Subcutaneous abdominal adipose tissue (tissue), 5 donors: ENCODE measurements at regions not wholly inside any gene's neighbourhood (a gene's known extent, or its start where the extent isn't known, plus 50 kb on each side); places are given as distances from the start of the nearest gene placed in this dataset.

Experiments used
- H3K27ac ChIP-seq: one replicate; pipeline ENCODE4 v1.7.0; 2013; ENCODE audit warnings: low read depth, mild to moderate bottlenecking, inconsistent platforms, low read length, moderate library complexity
- H3K27me3 ChIP-seq, 5 donors: one replicate each; pipeline ENCODE4 v1.7.0; 2013; ENCODE audit warnings: low read length in 5 of 5, inconsistent platforms in 1 of 5; ENCODE audit not compliant: control insufficient read depth in 5 of 5, insufficient read depth in 4 of 5
- H3K36me3 ChIP-seq, 5 donors: one replicate each; pipeline ENCODE4 v1.7.0; 2013; ENCODE audit warnings: low read length in 5 of 5; ENCODE audit not compliant: control insufficient read depth in 5 of 5, insufficient read depth in 5 of 5
- H3K4me1 ChIP-seq, 5 donors: one replicate each; pipeline ENCODE4 v1.7.0; 2013; ENCODE audit warnings: low read length in 5 of 5, mild to moderate bottlenecking in 3 of 5, moderate library complexity in 1 of 5; ENCODE audit not compliant: control insufficient read depth in 5 of 5, insufficient read depth in 5 of 5
- H3K4me3 ChIP-seq, 5 donors: one replicate each; pipeline ENCODE4 v1.7.0; 2013; ENCODE audit warnings: low read length in 5 of 5, low read depth in 1 of 5
- H3K9ac ChIP-seq, 5 donors: one replicate each; pipeline ENCODE4 v1.7.0; 2013; ENCODE audit warnings: low read length in 5 of 5, mild to moderate bottlenecking in 4 of 5, moderate library complexity in 3 of 5
- H3K9me3 ChIP-seq, 5 donors: one replicate each; pipeline ENCODE4 v1.7.0; 2013; ENCODE audit warnings: low read length in 5 of 5; ENCODE audit not compliant: control insufficient read depth in 5 of 5
- donor health status: healthy.
- donor health status: healthy.
- donor health status: healthy.
- donor health status: healthy.
- donor health status: healthy.

DNA sequence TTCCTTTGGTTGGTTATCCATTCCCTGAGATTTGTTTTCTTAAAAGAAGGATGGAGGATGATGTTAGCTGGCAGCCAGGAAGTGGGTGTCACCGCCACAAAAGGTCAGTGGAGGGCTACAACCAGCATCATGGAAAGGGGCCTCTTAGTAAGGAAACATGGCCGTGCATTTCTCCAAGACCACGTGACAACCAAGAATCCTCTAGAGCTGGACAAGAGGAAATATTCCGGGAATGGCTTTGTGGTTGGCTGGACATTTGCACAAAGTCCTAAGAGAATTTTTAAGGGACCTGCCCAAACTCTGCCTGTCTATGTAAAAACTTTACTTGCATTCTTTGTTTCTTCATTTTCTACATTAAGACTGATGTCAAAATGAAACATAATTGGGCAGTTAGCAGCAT is 399.9 kb upstream of the MARCKS start:
- peaks cover 0 to 15% (median 5%) of the 10 kb centered on the region in 5 donors for H3K4me1 ChIP-seq
- H3K36me3 ChIP-seq: no peaks in the 10 kb centered on the region
- H3K27ac ChIP-seq: no peak overlapping the region
- H3K9ac ChIP-seq: no peak overlapping the region
- no peaks in the 10 kb centered on the region for H3K9me3 ChIP-seq
- H3K27me3 ChIP-seq: no peaks in the 10 kb centered on the region
- H3K4me3 ChIP-seq: no peak overlapping the region

DNA sequence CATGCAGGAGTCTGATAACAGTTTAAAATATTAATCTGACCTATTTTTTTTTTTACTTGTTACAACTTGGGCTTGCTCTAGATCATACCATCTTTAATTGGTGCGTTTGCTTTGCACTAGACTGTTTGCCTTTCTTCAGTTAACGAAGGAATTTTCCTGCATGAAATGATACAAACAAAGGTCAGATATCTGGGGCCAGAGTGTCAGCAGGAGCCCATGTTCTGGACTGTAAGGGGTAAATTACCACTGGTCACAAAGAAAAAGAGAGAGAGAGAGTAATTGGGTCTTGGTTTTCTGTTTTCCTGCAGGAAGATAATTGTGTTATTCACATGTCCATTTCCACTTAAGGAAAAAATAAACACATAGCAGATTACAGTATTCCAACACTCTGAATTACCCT is 399.4 kb upstream of the MARCKS start:
- Histone ChIP-seq H3K27me3 (no peaks in the 10 kb centered on the region), H3K36me3 (no peaks in the 10 kb centered on the region), H3K9ac (no peak overlapping the region), H3K4me3 (no peak overlapping the region), H3K4me1 (peaks cover 0 to 15% (median 5%) of the 10 kb centered on the region in 5 donors), H3K9me3 (no peaks in the 10 kb centered on the region), H3K27ac (no peak overlapping the region)

DNA sequence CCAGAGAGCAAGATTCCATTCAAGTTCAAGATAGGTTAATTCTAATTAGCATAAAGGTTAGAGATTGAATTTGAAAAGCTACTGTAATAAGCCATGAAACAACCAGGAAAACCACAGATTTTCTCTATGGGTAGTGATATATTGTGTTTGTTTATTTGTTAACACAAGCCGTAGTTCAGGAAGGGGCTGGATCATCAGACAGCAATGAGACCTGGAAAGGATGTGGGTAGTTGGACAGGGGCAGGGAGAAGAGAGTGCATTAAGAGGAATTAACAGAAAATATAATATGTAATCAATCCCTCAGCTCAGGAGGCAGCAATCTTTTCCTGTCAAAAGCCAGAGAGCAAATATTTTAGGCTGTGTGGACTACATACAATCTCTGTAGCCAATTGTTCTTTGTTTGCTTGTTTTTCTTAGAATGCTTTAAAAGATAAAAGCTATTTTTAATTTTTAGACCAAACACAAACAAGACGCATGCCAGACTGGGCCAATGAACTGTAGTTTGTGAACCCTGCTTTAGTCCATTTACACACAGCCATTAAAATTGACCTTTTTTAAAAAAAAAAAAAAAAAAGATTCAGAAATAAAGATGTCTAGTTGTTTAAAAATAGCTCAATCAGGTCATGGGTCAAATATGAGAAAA is 398.7 kb upstream of the MARCKS start:
- Histone ChIP-seq H3K4me3 (no peak overlapping the region), H3K36me3 (no peaks in the 10 kb centered on the region), H3K27me3 (no peaks in the 10 kb centered on the region), H3K9me3 (no peaks in the 10 kb centered on the region), H3K9ac (no peak overlapping the region), H3K27ac (no peak overlapping the region), H3K4me1 (peaks cover 0 to 15% (median 5%) of the 10 kb centered on the region in 5 donors)

DNA sequence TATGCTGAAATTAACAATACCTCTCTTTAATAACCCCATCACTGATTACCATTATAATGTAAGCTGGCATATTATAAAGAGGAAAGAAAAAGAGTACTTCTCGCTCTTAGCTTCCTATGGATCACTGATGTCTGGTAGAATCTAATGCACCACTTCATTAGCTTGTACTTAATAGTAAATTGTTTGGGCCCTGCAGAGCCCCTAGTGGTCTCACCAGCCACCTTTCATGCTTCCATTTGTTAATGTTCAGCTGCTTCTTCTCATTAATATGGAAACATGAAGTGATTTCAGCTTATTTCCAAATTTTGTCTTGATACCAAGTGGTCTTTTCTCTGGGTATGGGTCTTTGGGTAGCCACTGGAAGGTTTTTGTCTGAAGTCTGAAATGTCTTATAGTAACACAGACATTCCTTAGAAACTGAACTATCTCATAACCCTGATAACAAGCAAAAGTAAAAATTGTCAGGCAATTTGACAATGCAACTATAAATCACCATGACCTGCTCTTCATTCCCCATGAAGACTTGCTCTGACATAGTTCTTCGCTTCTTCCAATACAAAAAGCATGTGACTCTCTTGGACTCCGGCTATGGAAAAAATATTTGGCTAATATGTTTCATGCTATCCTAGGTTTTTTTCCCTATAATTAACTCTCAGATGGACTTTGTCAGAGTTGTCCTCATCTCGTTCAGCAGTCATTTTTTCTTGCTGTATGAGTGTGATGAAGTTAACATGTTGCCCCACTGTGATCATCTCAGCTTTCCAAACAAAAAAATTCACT is 395.8 kb upstream of the MARCKS start:
- H3K27ac ChIP-seq: peak overlapping the region; percentile 27
- no peaks in the 10 kb centered on the region for H3K36me3 ChIP-seq
- H3K4me1 ChIP-seq: peaks cover 0 to 15% (median 5%) of the 10 kb centered on the region in 5 donors
- no peak overlapping the region for H3K4me3 ChIP-seq
- H3K9ac ChIP-seq: no peak overlapping the region
- H3K27me3 ChIP-seq: no peaks in the 10 kb centered on the region
- H3K9me3 ChIP-seq: no peaks in the 10 kb centered on the region

DNA sequence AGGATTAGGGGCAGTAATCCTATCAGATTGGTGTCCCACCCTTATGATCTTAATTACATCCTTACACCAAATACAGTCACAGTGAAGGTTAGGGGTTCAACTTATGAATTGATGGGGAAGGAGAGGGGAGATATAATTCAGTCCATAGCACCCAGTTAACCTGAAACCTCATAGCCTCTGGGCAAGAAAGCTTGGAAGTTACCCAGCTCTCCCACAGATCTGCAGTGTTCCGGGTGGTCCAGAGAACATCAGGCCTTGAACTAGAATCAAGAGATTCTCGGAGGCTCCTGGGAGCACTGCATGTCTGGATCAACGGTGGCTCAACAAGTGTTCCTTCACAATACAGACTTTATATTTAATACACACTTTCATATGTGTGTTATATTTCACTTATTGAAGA is 392.6 kb upstream of the MARCKS start:
- no peaks in the 10 kb centered on the region for H3K36me3 ChIP-seq
- H3K4me1 ChIP-seq: no peaks in the 10 kb centered on the region
- no peaks in the 10 kb centered on the region for H3K27me3 ChIP-seq
- H3K4me3 ChIP-seq: no peak overlapping the region
- no peak overlapping the region for H3K9ac ChIP-seq
- no peak overlapping the region for H3K27ac ChIP-seq
- H3K9me3 ChIP-seq: no peaks in the 10 kb centered on the region

DNA sequence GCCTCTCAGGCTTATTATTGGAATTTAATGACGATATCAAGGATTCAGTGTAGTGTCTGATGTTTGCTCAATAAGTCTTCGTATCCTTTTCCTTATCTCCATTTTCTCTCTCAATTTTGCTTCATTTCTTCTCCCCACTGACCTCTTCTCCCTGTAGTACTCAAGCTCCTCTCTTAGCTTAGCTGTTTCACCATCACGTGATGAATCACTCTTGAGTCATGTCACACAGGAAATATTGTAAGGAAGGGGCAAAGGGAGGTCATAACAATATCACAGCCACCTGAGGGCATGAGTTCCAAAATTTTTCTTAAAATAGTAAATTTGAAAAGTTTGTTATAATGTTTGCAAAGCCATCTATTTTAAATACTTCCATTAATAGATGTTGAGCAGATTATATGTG is 392.2 kb upstream of the MARCKS start:
- H3K9me3 ChIP-seq: no peaks in the 10 kb centered on the region

DNA sequence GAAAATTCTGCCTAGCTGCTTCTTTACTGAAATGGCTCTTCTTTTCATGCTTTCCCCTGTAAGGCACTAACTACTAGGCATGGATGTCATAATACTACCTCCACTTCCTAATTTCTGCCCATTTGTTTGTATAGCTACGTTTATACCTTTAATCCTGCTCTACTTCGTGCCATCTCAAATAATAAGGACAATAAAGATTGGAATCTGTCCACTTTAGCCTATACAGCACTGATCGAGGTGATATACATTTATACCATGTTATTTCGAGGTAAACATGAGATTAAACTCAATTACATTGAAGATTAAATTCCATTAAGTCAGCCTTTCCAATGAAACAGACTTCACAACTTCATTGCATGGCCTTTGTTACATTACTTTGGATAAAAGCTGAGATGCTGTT is 390.6 kb upstream of the MARCKS start:
- Histone ChIP-seq H3K9me3 (no peaks in the 10 kb centered on the region), H3K4me1 (no peaks in the 10 kb centered on the region), H3K4me3 (no peak overlapping the region), H3K9ac (no peak overlapping the region), H3K27ac (no peak overlapping the region), H3K36me3 (no peaks in the 10 kb centered on the region), H3K27me3 (no peaks in the 10 kb centered on the region)

More for the DNA sequence above, 392.2 kb upstream of the MARCKS start:
- Histone ChIP-seq H3K4me1 (no peaks in the 10 kb centered on the region), H3K9ac (no peak overlapping the region), H3K36me3 (no peaks in the 10 kb centered on the region), H3K27me3 (no peaks in the 10 kb centered on the region), H3K4me3 (no peak overlapping the region), H3K27ac (no peak overlapping the region)

DNA sequence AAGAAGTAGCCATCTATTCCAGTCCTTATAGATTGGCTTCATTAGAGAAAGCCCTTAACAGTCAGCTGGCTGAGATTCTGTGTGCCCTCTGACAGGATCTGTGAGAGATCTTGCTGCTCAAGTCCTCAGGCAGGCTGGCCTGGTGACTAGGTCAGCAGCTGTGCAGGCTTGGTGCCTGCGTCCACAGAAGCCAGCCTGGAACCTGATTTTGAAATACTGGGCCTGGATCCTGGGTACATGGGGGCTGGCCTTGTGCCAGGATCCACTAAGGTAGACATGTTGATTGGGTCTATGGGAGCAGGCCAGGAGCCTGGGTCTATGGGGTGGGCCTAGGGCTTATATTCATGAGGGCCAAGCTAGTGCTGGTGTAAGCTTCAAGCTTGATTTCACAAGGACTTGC is 381.8 kb upstream of the MARCKS start:
- Histone ChIP-seq H3K4me3 (no peak overlapping the region), H3K9me3 (no peaks in the 10 kb centered on the region), H3K9ac (no peak overlapping the region), H3K36me3 (no peaks in the 10 kb centered on the region), H3K4me1 (peaks cover 6 to 29% (median 18%) of the 10 kb centered on the region in 5 donors), H3K27me3 (no peaks in the 10 kb centered on the region), H3K27ac (no peak overlapping the region)

DNA sequence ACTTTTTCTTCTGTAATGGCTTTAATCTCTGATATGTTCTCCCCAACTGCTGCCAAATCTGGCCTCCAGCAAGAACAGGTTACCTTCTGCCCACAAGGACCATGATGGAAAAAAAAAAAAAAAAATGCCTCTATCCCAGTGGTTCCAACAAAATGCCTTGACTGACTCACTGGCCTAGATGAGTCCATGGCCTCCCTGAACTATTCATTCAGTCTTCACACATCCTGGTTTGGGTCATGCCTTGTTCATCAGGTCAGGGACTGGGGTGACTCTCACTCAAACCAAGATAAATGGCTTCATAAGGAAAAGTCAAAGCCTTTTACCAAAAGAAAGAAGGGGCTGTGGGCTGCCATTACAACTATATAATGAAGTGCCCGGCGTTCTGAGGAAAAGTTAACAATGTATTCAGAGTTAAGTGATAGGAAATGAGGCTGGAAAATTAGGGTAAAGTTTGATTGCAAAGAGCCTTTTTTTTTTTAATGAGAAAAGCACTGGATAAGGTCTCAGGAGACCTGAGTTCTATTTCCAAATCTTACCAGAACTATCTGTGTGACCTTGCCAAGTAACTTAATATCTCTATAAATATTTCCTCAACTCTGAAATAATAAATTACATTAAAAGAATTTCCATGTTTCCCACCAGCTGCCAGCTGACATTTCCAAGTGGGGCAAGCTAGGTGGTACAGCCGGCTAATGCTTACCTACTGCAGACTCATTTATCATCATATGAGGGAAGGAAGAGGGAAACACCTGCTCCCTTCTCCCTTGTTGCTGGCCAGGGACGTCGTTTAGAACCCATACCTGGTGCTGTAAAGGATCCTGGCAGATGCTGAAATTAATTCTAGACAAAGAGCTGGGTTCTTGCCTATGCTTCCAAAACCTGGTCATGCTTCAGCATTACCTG is 380.0 kb upstream of the MARCKS start:
- H3K9ac ChIP-seq: no peak overlapping the region
- no peak overlapping the region for H3K4me3 ChIP-seq
- peaks cover 6 to 29% (median 18%) of the 10 kb centered on the region in 5 donors for H3K4me1 ChIP-seq
- no peaks in the 10 kb centered on the region for H3K9me3 ChIP-seq
- H3K27me3 ChIP-seq: no peaks in the 10 kb centered on the region
- H3K36me3 ChIP-seq: no peaks in the 10 kb centered on the region
- H3K27ac ChIP-seq: peak overlapping the region; percentile 60

DNA sequence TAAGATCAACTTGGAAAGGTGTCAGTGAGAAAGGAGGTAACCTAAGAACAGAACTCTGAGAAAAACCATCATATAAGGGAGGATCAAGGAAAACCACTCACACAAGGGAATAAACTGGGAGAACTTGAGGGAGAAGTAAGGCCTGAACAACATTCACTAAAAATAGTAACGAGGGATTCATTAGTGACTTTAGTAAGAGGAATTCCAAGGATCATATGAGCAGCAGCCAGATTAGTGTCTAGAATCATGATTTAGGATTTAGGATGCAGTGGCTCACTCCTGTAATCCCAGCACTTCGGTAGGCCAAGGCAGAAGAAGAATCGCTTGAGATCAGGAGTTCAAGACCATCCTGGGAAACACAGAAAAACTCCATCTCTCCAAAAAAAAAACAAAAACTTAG is 376.5 kb upstream of the MARCKS start:
- Histone ChIP-seq H3K36me3 (no peaks in the 10 kb centered on the region), H3K9ac (no peak overlapping the region), H3K27ac (no peak overlapping the region), H3K4me3 (no peak overlapping the region), H3K4me1 (peaks cover 6 to 23% (median 13%) of the 10 kb centered on the region in 5 donors), H3K9me3 (no peaks in the 10 kb centered on the region), H3K27me3 (no peaks in the 10 kb centered on the region)
